PC-3 (cell line): ENCODE measurements at regions not wholly inside any gene's neighbourhood (a gene's known extent, or its start where the extent isn't known, plus 50 kb on each side); places are given as distances from the start of the nearest gene placed in this dataset.

Experiments
- CTCF ChIP-seq: fragments of 300-600 bp; sonication (generic); conservative IDR thresholded peaks from 2 replicates; pipeline ENCODE4 v1.5.1; 2017; ENCODE audit warnings: antibody characterized with exemption, low read depth, mild to moderate bottlenecking, low read length
- EZH2 ChIP-seq: fragments of 300-600 bp; sonication (generic); IDR thresholded peaks from one replicate; pipeline ENCODE4 v1.6.1; 2017; ENCODE audit warnings: antibody characterized with exemption, mild to moderate bottlenecking, low read length; ENCODE audit not compliant: unreplicated experiment
- EZH2phosphoT487 ChIP-seq: fragments of 300-600 bp; sonication (generic); IDR thresholded peaks from 2 replicates; pipeline ENCODE4 v1.6.1; 2018; ENCODE audit warnings: mild to moderate bottlenecking, antibody characterized with exemption, low read length, borderline replicate concordance

DNA sequence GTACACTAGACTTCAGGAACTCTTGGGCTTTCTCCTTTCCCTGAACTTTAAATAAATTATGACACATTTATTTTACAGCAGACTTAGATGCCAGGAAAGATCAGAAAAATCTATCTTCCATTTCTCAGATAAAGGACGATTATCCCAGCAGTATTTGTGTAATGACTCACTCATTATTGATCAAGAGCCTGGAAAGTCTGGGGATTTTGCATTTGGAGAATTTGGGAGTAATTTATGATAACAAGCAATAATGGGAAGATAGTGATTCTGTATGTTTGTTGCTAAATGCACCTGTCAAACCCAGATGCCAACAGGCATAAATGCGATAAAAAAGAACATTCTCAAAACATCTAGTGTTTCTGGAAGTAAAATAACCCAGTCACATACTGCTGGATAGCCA, 480.2 kb upstream of the ATP2B1 start:
- TF ChIP-seq CTCF (no peak), EZH2 (no peak), EZH2phosphoT487 (no peak)
